Renal cortical epithelial cell (primary cell): ENCODE measurements at regions not wholly inside any gene's neighbourhood (a gene's known extent, or its start where the extent isn't known, plus 50 kb on each side); places are given as distances from the start of the nearest gene placed in this dataset.
"Not testable (repeated sequence)": the region's sequence is repeated elsewhere in the genome, so short reads cannot be mapped to it uniquely, and the experiment has no call there.

ENCODE experiments used
- DNase-seq: peaks from one replicate; pipeline ENCODE4 v3.0.0-alpha.2; 2011; ENCODE audit warnings: low read depth

DNA sequence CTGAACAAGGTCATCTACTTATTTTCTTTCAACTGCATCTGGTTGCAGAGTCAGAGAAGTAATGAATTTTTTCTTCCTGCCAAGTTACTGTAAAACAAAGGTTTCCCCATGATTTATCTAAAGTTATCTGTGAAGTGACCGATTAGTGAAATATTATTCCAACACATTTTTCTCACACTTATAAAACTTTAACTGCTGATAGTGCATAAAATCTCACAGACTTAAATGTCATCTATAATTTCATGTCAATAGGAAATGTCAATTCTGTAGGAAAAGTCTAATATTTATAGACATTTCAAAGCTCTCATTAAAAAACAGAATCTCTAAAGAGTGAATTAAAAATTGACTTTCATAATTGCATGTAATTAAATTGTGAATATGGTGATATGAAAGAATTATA lies 397.2 kb downstream of the SLITRK1 start:
- DNase-seq = no peak

DNA sequence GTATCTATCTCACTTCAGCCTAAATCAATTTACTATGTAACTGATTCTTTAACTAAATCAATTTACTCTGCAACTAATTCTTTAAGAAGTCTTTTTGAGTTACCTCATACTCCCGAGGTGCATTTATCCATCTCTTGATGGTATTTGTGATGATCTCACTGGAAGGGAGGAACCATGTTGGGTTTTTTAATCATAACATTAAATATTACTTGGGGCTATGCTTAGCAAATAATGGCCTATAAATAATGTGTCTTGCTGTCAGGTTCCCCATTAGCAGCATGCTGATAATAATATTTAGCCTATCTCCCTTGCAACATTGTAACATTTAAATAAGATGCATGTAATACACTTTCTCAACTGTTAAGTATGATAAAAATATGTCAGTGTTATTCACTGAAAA lies 411.3 kb downstream of the SLITRK1 start:
- no peak for DNase-seq

GRCh38 chr13:83470133-83470797 lies 412.0 kb downstream of the SLITRK1 start:
- no peak for DNase-seq

DNA sequence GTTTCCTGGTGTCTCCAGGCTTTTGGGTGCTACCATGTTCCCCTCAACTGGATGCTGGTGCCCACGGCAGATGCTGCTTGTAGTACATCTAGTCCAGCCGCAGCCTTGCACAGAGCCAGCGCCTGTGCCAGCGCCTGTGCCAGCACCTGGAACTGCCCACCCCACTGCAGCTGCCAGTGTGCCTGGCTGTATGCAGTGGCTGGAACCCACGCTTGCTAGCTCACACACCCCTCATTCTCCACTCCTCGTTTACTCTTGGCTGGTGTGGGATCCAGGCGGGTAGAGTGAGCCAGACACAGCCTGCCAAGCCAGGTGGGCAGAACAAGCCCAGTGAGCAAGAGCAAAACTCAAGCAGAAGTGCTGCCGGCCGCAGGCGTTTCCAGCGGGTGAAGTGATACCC lies 428.6 kb downstream of the SLITRK1 start:
- DNase-seq = no peak

DNA sequence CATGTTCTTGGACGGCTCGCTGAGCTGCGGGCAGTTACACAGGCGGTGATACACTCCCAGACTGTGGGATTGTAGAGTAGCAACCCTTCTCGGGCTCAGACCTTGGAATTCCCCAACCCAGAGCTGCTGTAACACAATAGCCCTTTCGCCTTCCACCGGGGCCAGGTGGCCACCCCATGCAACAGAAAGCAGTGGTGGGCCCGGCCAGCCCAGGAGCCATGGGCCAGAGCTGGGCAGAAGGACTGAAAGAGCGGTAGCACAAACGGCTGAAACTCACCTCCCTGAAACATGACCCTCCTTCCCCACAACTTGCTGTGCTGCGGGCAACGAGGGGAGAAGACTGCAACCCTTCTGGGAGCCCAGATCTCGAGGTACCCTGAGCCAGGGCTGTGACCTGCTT lies 429.0 kb downstream of the SLITRK1 start:
- no peak for DNase-seq

DNA sequence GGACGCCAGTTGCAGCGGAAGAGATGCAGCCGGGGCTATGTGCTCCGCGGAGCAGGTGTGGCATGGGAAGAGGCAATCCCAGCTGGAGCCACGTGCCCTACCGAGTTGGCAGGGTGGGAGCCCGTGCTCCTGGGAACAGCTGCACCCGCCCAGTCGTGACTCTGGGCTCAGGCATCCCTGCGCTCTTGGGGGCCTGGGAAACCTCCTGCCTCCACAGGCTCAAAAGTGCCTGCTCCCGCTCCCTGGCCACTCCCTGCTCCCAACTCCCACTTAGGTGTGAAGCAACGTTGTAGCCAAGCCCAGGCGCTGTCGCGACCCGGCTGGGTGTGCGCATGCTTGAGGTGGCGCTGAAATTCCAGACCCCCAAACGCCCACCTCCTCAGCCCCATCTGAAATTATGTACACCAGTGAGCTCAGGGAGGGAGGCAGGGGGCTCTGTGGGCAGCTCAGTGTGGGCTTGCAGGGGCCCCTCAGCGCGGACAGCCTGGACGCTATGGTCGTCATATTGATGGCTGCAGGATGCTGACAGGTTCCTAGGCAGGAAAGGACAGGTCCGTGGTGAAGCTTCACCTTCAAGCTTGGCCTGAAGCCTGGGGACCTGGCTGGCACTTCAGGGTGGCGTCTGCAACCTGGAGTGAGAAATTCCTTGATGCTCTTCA lies 429.9 kb downstream of the SLITRK1 start:
- DNase-seq = no peak

DNA sequence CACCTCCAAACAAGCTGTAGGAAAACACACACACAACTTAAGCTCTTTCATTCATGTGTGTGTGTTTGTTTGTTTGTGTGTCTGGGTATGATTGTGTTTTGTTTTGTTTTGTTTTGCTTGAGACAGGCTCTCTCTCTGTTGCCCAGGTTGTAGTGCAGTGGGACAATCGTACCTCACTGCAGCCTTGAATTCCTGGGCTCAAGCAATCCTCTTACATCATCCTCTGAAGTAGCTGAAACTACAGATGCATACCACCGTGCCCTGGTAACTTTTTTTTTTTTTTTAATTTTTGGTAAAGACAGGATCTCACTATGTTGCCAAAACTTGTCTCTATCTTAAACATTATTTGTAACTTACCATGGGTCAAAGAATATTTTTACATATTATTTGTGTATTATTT lies 431.7 kb downstream of the SLITRK1 start:
- DNase-seq = no peak

DNA sequence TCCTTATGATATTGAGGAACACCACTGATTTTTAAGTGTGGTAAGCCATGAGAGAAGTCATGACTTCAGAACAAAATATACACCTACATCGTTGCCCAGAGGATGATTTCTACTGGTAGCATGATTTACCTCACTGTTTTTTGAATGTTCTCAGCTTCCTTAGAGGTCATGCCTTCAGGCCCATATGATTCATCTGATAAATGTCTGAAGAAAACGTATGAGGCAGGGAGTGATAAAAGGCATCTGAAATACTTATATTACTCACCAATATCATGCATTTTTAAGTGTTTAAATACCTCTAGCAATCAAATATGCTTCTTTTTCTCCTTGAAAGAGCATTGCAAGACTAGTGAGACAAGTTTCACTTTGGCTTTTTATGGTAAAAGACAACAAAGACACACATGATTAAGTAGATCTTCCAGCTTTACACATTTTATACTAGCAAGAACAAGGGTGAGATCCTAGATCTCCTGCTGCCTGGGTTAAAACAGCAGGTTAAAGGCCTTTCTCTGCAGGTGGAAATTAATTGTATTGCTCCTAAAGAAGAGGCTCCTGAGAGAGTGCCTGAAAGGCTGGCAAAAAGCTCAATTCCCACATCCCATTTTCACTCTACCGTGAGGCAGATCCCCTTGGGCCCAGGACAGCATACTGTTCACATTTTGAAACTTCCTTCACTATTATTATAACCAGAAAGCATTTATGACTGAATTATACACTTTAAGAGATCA lies 432.4 kb downstream of the SLITRK1 start:
- peak; percentile 14 for DNase-seq

GRCh38 chr13:83440465-83440864 lies 441.8 kb downstream of the SLITRK1 start:
- no peak for DNase-seq

DNA sequence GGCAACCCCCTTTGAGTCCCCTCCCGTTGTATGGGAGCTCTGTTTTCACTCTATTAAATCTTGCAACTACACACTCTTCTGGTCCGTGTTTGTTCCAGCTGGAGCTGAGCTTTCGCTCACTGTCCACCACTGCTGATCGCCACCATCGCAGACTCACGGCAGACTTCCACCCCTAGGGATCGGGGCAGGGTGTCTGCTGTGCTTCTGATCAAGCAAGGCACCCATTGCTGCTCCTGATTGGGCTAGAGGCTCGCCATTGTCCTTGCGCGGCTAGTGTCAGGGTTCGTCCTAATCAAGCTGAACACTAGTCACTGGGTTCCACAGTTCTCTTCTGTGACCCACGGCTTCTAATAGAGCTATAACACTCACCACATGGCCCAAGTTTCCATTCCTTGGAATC lies 442.8 kb downstream of the SLITRK1 start:
- not testable (repeated sequence) for DNase-seq

DNA sequence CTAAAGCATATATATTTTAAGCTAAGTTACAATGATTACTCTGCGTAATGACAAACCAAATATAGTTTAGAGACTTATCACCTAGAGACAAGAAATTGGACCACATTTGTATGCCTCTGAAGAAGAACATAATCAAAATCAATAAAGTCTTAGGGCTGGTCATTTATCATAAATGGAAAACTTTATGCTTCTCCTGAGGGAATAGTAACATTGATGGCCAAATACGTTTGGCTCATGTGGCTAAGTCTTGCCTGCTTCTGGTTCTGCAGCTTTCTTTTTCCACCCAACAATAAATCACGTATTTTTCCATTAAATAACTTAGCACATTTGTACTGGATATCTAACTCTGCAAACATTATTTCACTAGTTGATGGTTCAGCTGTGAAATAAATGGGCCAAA lies 458.4 kb downstream of the SLITRK1 start:
- DNase-seq = no peak

DNA sequence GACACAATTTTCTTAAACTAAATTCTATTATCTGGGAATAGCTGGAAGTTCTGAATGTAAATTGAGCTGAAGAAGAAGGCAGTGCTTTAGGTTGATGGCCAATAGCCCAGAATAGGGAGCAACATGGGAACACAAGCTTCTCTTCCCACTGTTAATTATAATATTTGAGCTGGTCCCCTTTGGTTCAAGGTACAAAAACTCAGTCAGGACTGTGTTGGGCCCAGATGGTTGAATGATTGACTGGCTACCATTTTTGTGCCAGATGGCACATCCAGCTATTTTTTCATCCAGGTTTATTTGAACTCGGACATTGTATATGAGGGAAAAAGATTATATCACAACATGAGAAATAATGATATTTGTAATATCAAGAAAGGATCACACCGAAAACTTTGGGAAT lies 458.9 kb downstream of the SLITRK1 start:
- DNase-seq = no peak

DNA sequence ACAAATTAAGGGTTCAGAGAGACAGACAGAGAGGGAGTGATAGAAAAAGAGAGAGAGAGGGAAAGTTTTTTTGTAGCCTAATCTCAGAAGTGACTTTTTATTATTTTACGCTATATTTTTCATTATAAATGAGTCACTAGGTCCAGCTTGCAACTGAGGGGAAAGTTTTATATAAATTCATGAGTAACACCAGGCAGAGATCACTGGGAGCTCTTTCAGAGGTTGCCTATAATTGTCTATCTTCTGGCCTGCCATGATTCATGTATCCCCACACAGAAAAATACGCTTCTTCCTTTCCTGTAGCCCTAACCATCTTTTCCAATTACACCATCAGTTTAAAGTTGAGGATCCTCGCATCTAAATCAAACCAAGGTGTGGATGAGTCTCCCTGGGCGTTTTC lies 467.9 kb downstream of the SLITRK1 start:
- DNase-seq = no peak

DNA sequence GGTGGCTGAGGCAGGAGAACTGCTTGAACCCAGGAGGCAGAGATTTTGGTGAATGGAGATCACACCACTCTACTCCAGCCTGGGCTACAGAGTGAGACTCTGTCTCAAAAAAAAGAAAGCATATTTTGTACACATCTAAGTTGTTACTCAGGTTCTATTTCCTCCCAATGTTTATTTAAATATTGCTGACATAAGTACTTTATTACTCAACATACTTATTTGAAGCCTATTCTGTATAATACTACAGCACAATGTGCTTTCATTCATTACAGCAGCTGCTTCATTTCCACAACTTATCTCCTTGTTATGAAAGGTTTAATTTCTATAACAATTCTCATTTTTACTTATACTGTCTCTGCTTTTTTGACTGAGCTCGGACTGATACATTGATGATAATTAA lies 495.7 kb downstream of the SLITRK1 start:
- no peak for DNase-seq

GRCh38 chr13:83378908-83379307 lies 503.4 kb downstream of the SLITRK1 start:
- DNase-seq = no peak

GRCh38 chr13:83377491-83377890 lies 504.8 kb downstream of the SLITRK1 start:
- no peak for DNase-seq

DNA sequence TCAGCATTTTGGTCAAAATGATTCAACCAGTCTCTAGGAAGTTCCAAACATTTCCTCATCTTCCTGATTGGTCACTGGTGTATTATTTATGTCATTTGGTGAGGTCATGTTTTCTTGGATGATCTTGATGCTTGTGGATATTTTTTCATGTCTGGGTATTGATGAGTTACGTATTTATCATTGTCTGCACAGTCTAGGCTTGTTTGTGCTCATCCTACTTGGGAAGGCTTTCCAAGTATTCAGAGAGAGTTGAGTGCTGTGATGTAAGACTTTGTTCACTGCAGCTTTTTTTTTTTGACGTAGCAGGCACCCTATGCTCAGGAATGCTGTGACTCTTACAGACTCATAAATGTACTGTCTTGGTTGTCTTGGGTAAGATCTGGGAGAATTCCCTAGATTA lies 509.5 kb downstream of the SLITRK1 start:
- DNase-seq = no peak

DNA sequence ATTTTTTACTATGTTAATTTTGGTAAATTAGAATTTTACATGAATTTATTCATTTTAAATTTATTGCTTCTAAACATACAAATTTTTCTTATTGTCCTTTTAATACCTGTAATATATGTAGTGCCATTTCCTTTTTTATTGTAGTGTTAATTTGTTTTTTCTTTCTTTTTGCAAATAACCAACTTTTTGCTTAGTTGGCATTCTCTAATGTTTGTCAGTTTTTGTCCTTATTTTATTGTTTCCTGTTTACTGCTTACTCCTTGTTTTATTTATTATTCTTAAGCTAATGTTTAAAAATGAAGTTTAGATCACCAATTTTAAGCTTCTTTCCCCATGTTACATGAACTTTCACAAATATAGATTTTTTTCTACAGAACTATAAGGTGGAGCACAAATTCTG lies 516.6 kb downstream of the SLITRK1 start:
- DNase-seq = no peak

GRCh38 chr13:83355041-83355440 lies 527.2 kb downstream of the SLITRK1 start:
- no peak for DNase-seq

- DNase-seq = no peak
Measured at GRCh38 chr13:83352391-83352790, 529.9 kb downstream of the SLITRK1 start.

- DNase-seq = no peak
Measured at GRCh38 chr13:83350569-83350968, 531.7 kb downstream of the SLITRK1 start.

GRCh38 chr13:83344518-83344917 lies 537.8 kb downstream of the SLITRK1 start:
- DNase-seq = no peak

GRCh38 chr13:83340170-83340569 lies 542.1 kb downstream of the SLITRK1 start:
- DNase-seq = no peak
